RCC 7860 (cell line): ENCODE measurements at regions not wholly inside any gene's neighbourhood (a gene's known extent, or its start where the extent isn't known, plus 50 kb on each side); places are given as distances from the start of the nearest gene placed in this dataset.

Source experiments
- DNase-seq: peaks from one replicate; pipeline ENCODE4 v3.0.0-alpha.2; 2015; ENCODE audit warnings: low spot score
- FAIRE-seq: peaks from 2 replicates; lab custom pipeline; 2012; peaks lifted over from hg19 to GRCh38; lab: Jason Lieb, UNC

DNA sequence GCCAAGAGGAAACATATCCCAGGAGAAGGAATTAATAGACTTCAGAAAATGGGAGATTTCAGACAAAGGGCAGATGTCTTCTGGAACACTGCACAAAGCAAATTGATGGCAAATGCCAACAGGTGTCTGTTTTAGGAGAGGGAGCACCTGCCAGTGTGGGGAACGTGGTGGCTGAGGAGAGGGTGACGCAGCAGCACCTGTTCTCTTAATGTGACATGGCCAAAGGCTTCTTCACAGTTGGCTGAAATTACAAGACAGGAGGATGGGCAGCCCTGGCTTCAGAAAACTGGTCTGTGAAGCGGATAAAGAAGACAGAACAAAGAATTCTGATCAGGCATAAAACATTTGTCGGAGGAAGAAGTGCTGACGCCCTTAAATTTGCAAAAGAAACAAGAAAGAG is 178.7 kb upstream of the RUNX1 start:
- DNase-seq, result no peak
- FAIRE-seq, result no peak

DNA sequence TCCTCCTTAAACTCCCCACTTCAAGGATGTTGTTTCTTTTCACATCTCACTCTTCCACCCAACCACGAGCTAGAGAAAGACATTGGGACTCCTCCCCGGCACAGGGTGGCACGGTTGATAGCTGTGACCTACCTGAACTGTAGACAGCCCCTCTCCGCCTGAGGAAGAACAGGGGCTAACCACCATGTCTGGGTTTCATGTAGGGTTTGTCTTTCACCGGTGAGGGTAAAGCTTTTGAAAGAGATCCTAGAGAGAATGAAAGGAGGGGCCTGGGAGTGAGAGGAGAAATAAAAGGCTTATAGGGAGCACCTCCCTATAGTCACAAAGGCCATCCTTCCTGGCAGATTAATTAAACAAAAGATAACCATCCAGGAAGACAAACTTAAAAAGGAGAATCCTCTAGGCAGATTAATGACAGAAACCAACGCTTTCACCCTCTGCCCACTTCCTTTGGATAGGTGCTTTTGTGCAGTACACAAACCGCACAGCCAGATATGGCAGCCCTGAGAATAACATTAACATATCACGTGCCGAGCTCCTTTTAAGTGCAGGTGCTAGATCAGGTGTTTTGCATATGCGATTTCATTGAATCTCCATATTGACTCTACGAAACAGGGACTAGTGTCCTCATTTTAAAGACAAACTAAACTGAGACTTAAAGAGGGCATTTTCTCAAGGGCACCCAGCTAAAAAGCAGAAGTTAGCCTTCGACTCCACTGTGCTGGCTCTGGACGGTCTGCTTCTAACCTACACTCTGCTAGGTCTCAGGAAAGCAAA is 178.1 kb upstream of the RUNX1 start:
- FAIRE-seq, result no peak
- DNase-seq, result no peak

DNA sequence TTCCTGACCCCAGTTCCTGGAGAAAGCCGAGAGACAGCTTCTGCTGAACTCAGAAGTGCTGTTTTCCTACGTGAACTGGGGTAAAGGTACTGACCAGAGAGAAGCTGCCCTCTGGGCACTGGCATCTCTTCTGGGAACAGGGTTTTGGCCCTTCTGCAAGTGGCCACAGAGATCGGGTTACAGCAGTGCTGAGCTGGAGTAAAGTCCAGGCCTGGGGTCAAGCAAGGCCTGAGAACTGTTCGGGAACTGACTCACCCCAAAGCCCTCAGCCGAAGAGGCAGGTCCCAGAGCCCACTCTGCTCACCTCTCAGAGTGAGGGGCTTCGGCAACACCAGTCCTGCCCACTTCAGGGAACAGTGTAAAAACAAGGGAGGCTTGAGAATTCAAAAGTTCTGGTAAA is 177.2 kb upstream of the RUNX1 start:
- peak; percentile 6 for DNase-seq
- FAIRE-seq, result no peak

DNA sequence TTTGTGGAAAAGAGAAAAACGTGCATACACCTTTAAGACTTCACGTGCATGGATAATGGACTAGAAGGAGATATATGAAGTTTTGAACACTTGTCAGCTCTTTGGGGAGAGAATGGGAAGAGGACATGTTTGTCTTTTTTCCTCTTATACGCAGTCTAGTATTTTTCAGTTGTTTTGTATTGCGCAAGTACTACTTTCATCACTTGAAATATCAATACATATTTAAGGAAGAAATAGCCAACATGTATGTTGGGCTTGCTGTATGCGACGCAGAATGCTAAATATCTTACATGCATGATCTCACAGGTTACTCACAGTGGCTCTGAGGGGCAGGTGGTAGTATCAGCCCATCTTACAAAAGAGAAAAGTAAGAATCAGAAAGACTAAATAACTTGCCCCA is 176.5 kb upstream of the RUNX1 start:
- FAIRE-seq (no peak), DNase-seq (no peak)

DNA sequence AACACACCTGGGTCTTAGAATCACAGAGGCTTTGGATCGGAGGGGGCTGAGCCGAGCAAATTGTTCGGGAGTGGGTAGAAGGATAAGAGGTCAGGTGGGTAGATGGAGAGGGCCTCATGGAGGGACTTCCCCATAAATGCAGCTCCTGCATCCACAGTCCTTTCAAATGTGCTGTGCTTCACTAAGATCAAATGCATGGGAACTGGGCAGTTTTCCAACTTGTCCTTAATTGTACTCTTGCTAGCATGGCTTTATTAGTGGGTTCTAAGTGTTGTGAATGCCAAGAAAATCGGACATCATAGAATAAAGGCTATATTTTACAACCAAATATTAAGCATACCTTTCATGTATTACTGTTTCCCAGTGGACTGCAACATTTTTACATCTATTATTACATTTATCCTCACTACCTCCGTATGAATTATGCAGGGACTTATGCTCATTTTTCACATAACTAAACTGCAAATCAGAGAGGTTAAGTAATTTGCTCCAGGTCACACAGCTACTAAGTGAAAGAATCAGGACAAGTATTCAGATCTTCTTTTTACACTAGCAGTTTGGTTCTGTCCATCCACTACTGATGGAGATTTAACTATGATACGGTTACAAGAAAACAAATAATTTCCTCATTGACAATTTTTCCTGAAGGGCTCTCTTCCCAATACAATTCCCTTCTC is 174.5 kb upstream of the RUNX1 start:
- no peak for FAIRE-seq
- DNase-seq, result no peak

DNA sequence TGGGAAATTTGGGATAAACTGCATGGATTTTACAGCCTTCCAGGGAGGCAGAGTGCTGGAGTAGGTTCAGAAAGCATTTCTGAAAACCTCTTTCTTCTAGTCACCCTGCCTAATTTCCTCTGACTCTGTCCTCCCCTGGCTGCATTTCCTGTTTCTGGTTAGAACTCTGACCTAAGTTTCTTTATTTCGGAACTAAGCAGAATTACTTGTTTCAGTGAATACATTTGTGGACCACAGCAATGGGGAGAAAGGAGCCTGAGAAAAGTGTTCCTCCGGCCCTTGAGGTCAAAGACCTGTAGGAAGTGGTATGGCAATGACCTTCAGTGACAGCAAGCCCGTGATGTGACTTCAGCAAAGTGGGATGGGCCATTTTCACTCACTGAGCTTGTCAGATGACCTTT is 173.4 kb upstream of the RUNX1 start:
- no peak for FAIRE-seq
- no peak for DNase-seq

DNA sequence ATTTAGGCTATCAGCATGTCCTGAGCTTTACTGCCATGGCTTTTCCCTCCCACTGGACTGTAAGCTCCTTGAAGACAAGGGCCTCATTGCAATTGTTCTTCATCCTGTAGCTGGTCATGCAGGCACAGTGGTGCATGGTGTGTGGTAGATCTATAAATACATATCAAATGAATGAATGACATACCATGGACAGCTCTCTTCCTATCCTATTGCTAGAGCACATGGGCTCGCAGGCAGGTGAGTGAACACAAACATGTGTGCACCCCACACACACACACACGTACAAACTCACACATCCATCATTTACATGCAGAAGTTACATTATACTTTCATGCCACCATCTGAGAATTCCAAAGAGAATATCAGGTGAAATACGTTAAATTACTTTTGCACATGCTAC is 172.9 kb upstream of the RUNX1 start:
- DNase-seq (peak; percentile 5), FAIRE-seq (no peak)

DNA sequence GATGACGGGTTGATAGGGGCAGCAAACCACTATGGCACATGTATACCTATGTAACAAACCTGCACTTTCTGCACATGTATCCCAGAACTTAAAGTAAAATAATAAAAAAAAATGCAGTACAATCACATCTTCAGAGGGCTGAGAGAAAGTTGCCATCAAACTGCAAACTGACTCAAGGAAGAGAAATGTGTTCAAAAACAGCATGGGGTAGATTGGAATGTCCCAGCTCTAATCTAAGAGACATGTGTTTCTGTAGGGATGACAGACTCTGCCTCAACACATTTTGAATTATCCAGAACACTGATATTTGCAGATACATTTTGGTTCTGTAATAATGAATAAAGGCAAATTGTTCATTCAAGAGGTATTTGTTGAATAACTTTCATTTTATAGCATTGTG is 171.2 kb upstream of the RUNX1 start:
- no peak for DNase-seq

DNA sequence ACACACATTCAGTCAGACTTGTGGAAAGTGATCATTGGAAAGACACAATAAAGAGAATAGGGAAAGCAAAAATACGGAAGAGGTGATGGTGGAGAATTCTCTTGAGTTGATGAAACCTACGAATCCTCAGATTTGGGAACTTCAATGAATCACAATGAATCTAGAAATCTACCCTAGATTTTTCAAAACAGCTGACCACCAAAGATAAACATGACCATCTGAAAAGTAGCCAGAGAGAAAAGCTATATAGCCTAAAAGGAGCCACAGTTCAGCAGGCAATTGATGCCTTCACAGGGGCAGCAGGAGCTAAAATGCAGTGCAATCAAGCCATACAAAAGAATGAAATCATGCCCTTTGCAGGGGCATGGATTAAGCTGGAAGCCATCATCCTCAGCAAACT is 170.6 kb upstream of the RUNX1 start:
- FAIRE-seq (no peak), DNase-seq (no peak)

More for the DNA sequence above, 171.2 kb upstream of the RUNX1 start:
- FAIRE-seq, result no peak

DNA sequence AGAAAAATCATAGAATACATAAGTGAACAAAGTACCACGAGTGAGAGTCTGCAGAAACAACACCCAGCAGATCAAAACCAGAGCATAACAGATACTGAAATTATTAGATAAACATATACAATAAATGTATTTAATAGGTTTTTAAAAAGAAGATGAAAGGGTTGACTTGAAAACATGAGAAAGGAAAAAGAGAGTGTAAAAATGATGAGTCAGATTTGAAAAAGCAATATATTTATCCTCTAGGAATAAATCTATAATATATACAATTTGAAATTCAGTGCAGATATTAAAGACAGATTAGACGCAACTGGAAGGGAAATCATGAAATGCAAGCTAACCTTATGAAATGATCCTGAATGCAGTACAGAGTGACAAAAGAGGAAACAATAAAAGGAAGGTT is 170.2 kb upstream of the RUNX1 start:
- FAIRE-seq (no peak), DNase-seq (no peak)

DNA sequence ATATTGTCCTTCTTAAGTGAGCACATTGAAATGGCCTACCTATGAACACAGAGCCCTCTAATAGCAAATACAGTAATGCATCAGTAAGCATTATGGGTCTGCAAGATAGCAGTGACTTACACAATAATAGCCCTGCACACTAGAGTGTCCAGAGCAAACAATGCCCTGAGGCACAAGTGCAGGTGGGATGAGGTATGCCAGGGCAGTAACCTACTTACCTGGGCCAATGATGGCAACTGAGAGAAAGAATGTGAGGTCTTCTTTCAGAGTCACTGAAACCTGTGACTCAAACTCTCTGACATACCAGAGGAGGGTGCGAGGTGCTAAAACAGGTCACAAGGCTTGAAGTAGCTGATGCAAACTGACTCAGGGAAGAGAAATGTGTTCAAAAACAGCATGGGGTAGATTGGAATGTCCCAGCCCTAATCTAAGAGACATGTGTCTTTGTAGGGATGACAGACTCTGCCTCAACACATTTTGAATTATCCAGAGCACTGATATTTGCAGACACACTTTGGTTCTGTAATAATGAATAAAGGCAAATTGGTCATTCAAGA is 168.5 kb upstream of the RUNX1 start:
- FAIRE-seq, result peak; percentile 90
- peak; percentile 97 for DNase-seq

DNA sequence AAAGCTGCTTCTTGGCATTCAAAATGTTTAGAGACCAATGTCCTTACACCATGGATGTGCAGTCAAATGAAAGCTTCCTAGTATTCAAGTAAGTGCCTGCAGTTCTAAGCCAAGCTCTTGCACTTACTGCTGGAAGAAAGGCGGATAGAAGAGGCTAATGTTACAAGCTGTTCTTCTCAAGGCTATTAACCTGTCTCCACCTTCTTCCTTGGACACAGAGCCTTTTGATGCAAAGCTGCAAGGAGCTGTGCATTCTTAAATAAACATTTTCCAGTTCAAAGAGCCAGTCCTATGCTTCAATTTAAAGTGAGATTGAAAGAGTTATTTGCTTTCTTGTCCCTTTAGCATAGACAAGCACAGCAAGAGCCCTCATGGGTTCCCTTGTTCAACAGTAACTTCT is 167.9 kb upstream of the RUNX1 start:
- FAIRE-seq (no peak), DNase-seq (no peak)

DNA sequence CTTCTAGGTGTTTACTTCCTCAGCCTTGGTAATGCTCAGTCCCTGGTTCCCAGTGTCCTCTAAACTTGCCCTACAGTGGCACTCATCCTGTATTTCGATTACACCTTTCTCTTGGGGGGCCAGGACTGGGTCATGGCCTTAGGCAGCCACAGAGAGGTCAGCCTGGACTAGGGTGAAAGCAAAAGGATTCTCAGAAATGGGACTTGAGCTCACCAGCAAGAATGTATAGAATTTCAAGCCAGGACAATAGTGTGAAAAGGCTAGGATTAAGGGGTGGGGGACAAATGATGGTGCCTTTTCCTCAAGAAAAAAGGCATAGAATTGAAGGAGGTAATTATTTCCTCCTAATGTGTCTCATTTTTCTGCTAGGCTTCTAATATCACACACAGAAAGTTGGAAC is 166.8 kb upstream of the RUNX1 start:
- DNase-seq (no peak), FAIRE-seq (no peak)

DNA sequence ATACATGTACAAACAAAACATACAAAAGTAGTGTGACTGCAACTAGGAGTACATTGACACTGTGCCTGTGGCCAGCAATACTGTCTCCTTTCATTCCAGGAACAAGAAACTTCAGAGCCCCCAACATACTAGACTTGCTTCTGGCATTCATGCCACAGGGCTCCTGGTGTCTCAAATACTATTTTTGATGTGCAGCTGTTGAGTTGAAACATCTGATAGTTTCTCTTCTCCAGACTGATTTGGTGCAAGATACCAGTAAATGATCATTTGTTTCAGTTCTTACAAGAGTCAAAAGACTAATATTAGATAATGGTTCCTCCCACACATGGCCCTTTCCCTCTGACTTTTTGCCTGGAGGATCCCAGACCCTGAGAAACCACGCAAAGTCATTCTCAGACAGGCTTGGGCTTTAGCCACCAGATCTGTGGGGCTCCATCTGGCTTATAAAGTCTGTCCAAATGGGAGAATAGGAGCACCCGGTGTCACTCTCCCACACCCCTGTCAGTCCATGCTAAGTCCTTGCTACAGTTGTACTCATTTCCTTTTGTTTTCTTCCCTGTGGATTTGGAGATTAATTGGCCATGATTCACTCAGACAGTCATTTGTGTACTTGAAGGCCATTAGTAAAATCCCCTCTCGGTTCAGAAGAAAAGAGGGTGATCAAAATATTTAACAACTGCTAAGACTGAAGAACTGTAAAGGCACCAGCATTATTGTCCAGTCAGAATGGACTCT is 163.5 kb upstream of the RUNX1 start:
- DNase-seq (peak; percentile 27), FAIRE-seq (no peak)

DNA sequence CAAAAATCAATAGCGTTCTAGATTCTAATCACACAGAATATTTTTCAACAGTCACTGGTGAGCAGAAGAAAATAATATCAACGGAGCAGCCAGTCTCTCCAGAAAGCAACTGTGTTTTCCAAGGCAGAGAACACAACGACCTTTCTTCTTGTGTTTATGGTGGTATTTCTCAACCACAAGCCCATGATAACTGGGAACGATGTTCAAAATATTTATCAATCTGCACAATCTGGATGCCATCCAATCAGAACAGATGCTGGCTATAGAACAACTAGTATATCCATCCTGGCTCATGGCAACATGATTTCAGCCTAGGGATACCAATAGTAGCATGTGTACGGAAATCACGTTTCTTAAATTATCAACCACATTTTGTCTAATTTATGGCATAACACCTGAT is 162.7 kb upstream of the RUNX1 start:
- DNase-seq (no peak), FAIRE-seq (no peak)

DNA sequence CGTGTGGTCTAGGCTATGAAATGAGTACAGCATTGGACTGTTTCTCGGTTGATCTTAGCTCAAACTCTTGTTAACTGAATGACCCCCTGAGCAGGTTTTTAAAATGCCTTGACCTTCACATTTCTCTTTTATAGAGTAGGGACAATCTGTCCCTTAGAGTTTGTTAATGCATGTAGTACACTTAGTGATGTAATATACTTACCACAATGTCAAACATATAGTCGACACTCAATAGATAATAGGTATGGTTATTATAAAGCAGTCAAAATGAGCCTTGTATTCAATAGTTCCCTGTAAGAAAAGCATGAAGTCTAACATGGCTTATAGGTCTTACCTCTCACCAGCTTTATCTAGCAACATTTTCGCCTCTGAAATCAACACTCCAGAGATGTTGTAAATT is 161.0 kb upstream of the RUNX1 start:
- DNase-seq, result no peak
- FAIRE-seq, result no peak

DNA sequence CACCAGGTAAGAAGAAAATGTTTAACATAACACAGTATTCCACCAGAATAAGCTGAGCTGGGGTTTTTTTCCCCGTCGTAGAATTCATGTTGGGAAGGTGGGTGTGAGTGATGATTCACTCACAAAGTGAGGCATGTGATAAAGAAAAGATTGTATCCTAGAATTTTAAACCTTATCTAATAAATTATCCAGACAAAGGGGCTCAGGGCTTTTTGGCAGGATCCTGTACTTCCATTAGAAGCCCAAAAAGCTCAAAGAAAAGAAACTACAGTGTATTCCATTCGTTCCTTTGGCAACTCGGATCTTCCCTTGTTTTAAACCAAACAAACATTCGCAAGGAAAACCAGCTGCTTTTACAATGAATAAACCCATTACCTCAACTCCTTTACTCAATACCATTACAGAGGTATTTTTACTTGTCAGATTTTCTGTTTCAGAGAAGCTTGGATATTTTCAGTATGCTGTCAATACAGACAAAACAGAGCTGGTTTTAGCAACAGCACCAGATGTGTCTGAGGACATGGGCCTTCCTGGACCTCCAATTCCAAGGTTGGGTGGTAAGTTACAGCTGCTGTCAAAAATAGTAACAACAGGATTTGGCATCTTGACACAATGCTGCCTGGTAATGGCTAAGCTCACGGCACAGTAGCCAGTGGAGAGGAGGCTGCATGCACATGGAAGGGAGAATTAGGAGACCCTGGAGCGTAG is 159.9 kb upstream of the RUNX1 start:
- FAIRE-seq (no peak), DNase-seq (no peak)

DNA sequence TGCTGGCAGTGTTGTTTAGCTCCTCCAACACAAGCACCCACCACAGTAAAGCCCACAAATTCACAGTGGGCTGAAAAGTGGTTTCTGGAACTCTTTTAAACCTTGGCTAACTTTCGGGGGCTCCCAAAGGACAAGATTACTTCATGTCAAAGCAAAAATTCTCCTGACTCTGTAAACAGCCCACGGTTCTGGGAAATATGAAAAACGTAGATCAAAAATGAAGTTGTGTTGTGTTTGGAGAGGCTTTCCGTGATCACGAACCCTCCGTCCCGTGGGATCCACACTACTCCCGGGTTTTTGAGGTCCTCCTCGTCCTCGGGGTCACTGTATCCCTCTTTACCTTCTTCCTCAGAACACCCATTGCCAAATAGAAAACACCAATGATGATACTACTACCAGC is 159.0 kb upstream of the RUNX1 start:
- DNase-seq, result no peak
- FAIRE-seq, result no peak

DNA sequence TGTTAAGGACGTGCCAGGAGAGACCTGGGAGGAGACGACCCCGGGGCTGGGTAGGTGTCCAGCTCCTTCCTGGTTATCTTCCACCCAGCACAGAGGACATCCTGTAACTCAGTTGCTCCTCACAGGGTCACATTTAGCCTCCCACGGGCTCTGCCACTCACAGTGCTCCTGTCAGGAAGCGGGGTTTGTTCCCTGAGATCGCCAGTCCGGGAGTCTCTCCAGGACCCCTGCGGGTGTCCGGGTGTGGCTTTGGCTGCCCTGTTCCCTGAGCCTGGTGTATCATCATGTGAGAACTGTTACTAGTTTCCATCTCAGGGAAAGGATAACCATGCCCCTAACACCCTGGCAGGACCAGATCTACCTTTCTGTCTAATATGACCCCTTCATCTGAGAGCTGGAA is 158.2 kb upstream of the RUNX1 start:
- FAIRE-seq, result no peak

DNA sequence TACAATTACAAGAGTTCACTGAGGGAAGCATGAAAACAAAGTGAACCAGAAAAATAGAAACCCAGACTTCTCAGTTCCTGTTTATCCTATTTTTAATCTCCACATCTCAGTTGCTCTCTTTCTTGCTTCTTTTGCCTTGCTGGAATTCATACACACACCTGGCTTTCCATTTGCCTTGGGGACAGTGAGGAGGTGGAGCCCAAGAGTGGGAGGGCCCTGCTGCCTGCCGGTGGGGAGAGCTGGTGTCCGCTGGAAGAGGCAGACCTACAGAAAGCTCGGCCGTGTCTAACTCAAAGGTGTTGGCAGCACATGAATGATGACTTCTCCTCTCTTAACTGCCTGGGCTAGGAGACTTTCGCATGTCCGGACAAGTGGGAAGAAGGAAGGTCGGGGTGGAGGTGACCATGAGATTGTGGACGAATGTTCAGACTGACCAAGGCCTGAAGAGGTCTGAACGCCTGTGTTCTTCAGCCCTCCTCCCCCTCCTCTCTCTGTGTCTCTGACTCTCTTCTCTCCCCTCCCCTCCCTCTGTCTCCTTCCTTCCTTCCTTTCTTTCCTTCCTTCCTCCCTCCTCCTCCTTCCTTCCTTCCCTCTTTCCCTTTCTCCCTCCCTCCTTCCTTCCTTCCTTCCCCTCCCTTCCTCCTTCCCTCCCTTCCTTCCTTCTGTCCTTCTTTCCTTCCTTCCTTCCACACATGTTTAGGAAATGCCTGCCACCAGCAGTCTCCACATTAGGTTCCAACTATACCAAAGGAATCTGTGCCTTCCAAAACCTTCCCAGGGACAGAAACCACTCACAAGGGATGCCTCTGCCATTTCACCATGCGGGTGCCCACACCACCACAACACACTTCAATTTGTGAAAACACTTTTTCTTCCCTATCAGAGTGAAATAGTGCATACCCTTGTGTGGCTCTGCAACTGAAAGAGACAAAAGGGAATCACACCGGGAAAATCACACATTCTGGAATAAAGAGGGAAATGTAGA is 157.3 kb upstream of the RUNX1 start:
- DNase-seq (no peak), FAIRE-seq (no peak)

More for the DNA sequence above, 158.2 kb upstream of the RUNX1 start:
- no peak for DNase-seq
